Colonic mucosa (tissue), 4 donors: ENCODE measurements at regions not wholly inside any gene's neighbourhood (a gene's known extent, or its start where the extent isn't known, plus 50 kb on each side); places are given as distances from the start of the nearest gene placed in this dataset.
"Not testable (repeated sequence)": the region's sequence is repeated elsewhere in the genome, so short reads cannot be mapped to it uniquely, and the experiment has no call there.

Source experiments
- DNase-seq: peaks from one replicate; pipeline ENCODE4 v3.0.0-alpha.2; 2020
- H3K27ac ChIP-seq: fragments of 200-600 bp; one replicate; pipeline ENCODE4 v1.8.0; 2021
- H3K27me3 ChIP-seq: fragments of 200-600 bp; one replicate; pipeline ENCODE4 v1.8.0; 2021
- H3K36me3 ChIP-seq: fragments of 200-600 bp; one replicate; pipeline ENCODE4 v1.8.0; 2021
- H3K4me1 ChIP-seq: fragments of 200-600 bp; one replicate; pipeline ENCODE4 v1.8.0; 2021; ENCODE audit warnings: mild to moderate bottlenecking
- H3K4me3 ChIP-seq: fragments of 200-600 bp; one replicate; pipeline ENCODE4 v1.8.0; 2021
- H3K9ac ChIP-seq, 2 donors: one replicate each; pipeline ENCODE4 v1.7.0; 2013; ENCODE audit warnings: control low read depth in 2 of 2, low read depth in 2 of 2, low read length in 2 of 2
- H3K9me3 ChIP-seq: fragments of 200-600 bp; one replicate; pipeline ENCODE4 v1.8.0; 2021
- intact Hi-C: fragments of 100-400 bp; cut with DNase I; formaldehyde crosslinking; loops from one replicate; pipeline ENCODE4 v1.14.1; 2022
- TF ChIP-seq, protein P1 (sequence below): fragments of 200-600 bp; IDR thresholded peaks from one replicate; pipeline ENCODE4 v1.8.0; 2022; ENCODE audit warnings: antibody characterized with exemption, mild to moderate bottlenecking
- donor health status: healthy.
- donor health status: DM: no; HTN: no; CAD: no.
- donor health status: DM: no; HTN: no; CAD: no.

DNA sequence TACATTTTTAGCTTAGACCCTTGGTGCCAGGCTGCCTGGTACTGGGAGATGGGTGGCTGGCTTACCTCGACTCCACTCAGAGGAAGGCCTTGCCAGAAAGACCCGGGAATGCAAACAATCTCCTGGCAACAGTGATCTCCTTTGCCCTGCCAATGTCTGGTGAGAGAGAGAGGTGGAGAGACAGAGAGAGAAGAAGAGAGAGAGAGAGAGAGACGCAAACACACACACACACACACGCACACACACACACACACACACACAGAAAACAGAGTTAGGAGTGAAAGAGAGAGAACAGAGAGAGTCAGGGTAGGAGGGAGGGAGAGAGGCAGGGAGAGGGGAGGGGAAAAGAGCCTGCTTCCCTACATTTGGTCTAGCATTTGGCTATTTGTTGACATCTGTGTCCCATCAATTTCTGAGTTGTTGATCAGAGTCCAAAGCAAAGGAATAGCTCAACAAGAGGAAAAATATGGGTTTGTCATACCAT, 181.6 kb upstream of the MAP1B start:
- intact Hi-C loops: no loop called here
- H3K36me3 ChIP-seq: no peaks in the 10 kb centered on the region
- no peaks in the 10 kb centered on the region for H3K9me3 ChIP-seq
- no peaks in the 10 kb centered on the region for H3K27me3 ChIP-seq
- H3K27ac ChIP-seq: no peak overlapping the region
- no peak overlapping the region for H3K9ac ChIP-seq
- H3K4me1 ChIP-seq: no peaks in the 10 kb centered on the region
- TF ChIP-seq, protein P1, sequence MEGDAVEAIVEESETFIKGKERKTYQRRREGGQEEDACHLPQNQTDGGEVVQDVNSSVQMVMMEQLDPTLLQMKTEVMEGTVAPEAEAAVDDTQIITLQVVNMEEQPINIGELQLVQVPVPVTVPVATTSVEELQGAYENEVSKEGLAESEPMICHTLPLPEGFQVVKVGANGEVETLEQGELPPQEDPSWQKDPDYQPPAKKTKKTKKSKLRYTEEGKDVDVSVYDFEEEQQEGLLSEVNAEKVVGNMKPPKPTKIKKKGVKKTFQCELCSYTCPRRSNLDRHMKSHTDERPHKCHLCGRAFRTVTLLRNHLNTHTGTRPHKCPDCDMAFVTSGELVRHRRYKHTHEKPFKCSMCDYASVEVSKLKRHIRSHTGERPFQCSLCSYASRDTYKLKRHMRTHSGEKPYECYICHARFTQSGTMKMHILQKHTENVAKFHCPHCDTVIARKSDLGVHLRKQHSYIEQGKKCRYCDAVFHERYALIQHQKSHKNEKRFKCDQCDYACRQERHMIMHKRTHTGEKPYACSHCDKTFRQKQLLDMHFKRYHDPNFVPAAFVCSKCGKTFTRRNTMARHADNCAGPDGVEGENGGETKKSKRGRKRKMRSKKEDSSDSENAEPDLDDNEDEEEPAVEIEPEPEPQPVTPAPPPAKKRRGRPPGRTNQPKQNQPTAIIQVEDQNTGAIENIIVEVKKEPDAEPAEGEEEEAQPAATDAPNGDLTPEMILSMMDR: no peak
- no peak overlapping the region for H3K4me3 ChIP-seq
- DNase-seq: no peak

DNA sequence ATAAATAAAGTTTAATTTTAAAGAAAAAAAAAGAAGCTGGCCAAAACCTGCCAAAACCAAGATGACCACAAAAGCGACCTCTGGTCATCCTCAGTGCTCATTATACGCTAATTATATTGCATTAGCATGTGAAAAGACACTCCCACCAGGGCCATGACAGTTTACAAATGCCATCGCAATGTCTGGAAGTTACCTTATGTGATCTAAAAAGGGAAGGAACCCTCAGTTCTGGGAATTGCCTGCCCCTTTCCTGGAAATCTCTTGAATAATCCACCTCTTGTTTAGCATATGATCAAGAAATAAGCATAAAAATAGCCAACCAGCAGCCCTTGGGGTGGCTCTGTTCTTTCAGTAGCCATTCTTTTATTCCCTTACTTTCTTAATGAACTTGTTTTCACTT, 178.3 kb upstream of the MAP1B start:
- H3K27me3 ChIP-seq: no peaks in the 10 kb centered on the region
- H3K4me1 ChIP-seq: peaks cover 5% of the 10 kb centered on the region
- H3K9ac ChIP-seq: no peak overlapping the region
- DNase-seq: no peak
- no peak overlapping the region for H3K27ac ChIP-seq
- H3K4me3 ChIP-seq: no peak overlapping the region
- intact Hi-C loops: no loop called here
- no peaks in the 10 kb centered on the region for H3K9me3 ChIP-seq
- no peaks in the 10 kb centered on the region for H3K36me3 ChIP-seq
- TF ChIP-seq, protein P1: no peak

DNA sequence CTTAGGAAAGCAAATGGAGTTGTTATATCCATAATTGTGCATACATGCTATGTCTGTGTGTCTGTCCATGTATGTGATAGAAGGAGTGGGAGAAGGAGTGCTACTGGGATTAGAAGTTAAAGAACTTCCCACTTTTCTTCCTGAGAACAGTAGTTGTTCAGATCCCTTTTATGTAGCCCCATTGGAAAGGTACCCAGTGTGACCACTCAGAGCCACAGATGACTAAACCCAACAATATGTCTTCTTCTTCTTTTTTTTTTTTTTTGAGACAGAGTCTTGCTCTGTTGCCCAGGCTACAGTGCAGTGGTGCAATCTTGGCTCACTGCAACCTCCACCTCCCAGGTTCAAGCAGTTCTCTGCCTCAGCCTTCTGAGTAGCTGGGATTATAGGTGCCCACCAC, 176.7 kb upstream of the MAP1B start:
- H3K4me3 ChIP-seq, H3K9me3 ChIP-seq, DNase-seq, intact Hi-C loops, H3K27me3 ChIP-seq, H3K27ac ChIP-seq, H3K9ac ChIP-seq, H3K36me3 ChIP-seq, H3K4me1 ChIP-seq: not testable (repeated sequence)

DNA sequence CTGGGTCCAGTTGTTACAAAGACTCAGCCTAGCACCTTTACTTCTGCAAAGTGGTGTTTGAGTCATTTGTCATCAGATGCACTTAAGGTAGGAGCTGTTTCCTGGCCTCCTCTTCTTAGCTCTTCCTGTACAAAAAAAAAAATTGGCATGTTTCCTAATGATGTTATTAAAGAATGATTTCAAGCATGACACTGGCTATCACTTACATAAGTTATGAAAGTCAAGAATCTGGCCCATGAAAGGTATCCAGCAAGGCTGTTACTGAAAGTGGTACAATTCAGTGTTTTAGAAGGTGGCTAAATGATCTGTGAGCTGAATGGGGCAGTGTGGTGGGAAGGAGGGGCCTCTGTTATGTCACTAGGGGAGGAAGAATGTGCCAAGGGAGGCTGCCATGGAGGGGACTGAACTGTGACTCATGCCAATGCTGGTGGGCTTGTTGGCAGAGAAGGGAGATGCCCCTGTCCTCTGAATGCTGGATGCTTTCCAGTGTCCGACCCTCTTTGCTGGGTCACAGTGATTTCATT, 175.1 kb upstream of the MAP1B start:
- no peaks in the 10 kb centered on the region for H3K36me3 ChIP-seq
- no peaks in the 10 kb centered on the region for H3K27me3 ChIP-seq
- H3K27ac ChIP-seq: peak overlapping the region; percentile 65
- no peak overlapping the region for H3K4me3 ChIP-seq
- TF ChIP-seq, protein P1: no peak
- DNase-seq: no peak
- H3K9me3 ChIP-seq: no peaks in the 10 kb centered on the region
- H3K4me1 ChIP-seq: peaks cover 5% of the 10 kb centered on the region
- intact Hi-C loops: no loop called here
- H3K9ac ChIP-seq: no peak overlapping the region

DNA sequence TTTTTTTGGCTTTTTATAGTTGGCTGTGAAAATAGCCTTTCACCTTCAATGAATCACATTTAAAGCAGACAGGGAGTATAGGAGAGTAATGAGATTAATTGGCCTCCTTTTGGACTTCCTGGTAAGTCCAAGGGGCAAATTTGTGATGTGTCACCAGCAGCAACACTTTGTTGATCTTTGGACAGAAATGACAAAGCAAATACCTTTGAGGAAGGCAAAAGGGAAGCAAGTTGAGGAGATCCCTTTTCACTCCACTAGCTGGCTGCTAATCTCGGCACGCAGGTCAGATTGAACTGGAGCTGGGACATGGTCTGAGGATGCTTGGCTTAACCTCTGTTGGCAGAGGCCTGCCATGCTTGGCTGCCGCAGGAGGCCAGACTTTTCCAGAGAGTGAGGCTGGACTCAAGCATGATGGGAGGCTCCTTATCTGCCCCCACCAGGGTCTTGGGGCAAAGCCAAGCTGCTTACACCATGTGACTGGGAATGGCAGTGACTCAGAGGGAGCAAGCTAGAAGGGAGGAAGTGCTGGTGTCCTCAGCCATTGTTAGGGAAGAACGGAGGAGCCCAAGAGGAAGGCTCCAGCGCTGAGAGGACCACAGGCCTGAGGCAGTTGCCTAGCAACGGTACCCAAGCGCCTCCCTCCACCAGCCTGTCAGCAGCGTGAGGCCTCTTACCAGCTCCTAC, 174.5 kb upstream of the MAP1B start:
- DNase-seq: peak; percentile 70

DNA sequence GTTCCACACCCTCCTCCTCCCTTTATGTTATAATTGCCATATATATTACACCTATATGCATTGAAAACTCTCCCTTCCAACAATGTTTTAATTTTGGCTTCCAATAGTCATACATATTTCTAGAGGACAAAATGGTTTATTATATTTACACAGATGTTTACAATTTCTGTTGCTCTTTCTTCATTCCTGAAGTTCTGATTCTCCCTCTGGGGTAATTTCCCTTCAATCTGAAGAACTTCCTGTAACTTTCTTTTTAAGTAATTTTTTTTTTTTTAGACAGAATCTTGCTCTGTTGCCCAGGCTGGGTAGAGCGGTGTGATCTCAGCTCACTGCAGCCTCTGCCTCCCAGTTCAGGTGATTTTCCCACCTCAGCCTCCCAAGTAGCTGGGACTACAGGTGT, 173.0 kb upstream of the MAP1B start:
- H3K4me3 ChIP-seq: no peak overlapping the region
- TF ChIP-seq, protein P1: no peak
- intact Hi-C loops: no loop called here
- H3K36me3 ChIP-seq: no peaks in the 10 kb centered on the region
- no peak overlapping the region for H3K27ac ChIP-seq
- no peak for DNase-seq
- H3K9me3 ChIP-seq: no peaks in the 10 kb centered on the region
- H3K4me1 ChIP-seq: peaks cover 5% of the 10 kb centered on the region
- H3K27me3 ChIP-seq: no peaks in the 10 kb centered on the region
- H3K9ac ChIP-seq: no peak overlapping the region

More for the DNA sequence above, 174.5 kb upstream of the MAP1B start:
- Histone ChIP-seq H3K4me1 (peaks cover 5% of the 10 kb centered on the region), H3K9me3 (no peaks in the 10 kb centered on the region), H3K4me3 (no peak overlapping the region), H3K36me3 (no peaks in the 10 kb centered on the region), H3K27me3 (no peaks in the 10 kb centered on the region), H3K9ac (peak overlapping the region in 1 of 2 donors; percentile 14), H3K27ac (peak overlapping the region; percentile 65)
- TF ChIP-seq, protein P1: no peak
- intact Hi-C loops: no loop called here
